Stimulated activated naive B cell treated with anti-CD40 and anti-IgM and Interleukin-4, amounts not matched to agents 10 μg/mL and 1 μg/mL and 100 μg/mL, for 72 hours (primary cell): ENCODE measurements at regions not wholly inside any gene's neighbourhood (a gene's known extent, or its start where the extent isn't known, plus 50 kb on each side); places are given as distances from the start of the nearest gene placed in this dataset.
"Not testable (repeated sequence)": the region's sequence is repeated elsewhere in the genome, so short reads cannot be mapped to it uniquely, and the experiment has no call there.

Source experiments
- ATAC-seq, 2 donors: fragments of 150-1000 bp; cut with Tn5 transposase; replicated peaks; 2 replicates each; pipeline ENCODE4 v1.10.0; 2021; ENCODE audit warnings: moderate library complexity in 1 of 2
- DNase-seq: peaks from one replicate; pipeline ENCODE4 v3.0.0; 2021
- H3K27ac Mint-ChIP-seq: one replicate; pipeline ENCODE4 v1.8.0; 2022; ENCODE audit warnings: mild to moderate bottlenecking, mixed read lengths
- H3K27me3 Mint-ChIP-seq, 2 donors: one replicate each; pipeline ENCODE4 v1.8.0; 2022; ENCODE audit warnings: mixed read lengths in 2 of 2
- H3K36me3 Mint-ChIP-seq, 2 donors: one replicate each; pipeline ENCODE4 v1.8.0; 2022; ENCODE audit warnings: mixed read lengths in 2 of 2, mild to moderate bottlenecking in 1 of 2
- H3K4me1 Mint-ChIP-seq, 2 donors: one replicate each; pipeline ENCODE4 v1.8.0; 2022; ENCODE audit warnings: mixed read lengths in 2 of 2, mild to moderate bottlenecking in 1 of 2
- H3K4me3 Mint-ChIP-seq, 2 donors: one replicate each; pipeline ENCODE4 v1.8.0; 2022; ENCODE audit warnings: mild to moderate bottlenecking in 2 of 2, mixed read lengths in 2 of 2, moderate library complexity in 1 of 2
- H3K9me3 Mint-ChIP-seq, 2 donors: one replicate each; pipeline ENCODE4 v1.8.0; 2022; ENCODE audit warnings: mixed read lengths in 2 of 2, mild to moderate bottlenecking in 1 of 2

DNA sequence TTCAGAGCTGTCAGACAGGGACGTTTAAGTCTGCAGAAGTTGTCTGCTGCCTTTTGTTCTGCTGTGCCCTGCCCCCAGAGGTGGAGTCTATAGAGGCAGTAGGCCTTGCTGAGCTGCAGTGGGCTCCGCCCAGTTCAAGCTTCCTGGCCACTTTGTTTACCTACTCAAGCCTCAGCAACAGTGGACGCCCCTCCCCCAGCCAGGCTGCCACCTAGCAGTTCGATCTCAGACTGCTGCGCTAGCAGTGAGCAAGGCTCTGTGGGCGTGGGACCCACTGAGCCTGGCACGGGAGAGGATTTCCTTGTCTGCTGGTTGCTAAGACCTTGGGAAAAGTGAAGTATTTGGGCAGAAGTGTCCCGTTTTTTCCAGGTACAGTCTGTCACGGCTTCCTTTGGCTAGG lies 59.6 kb upstream of the SMARCAD1 start:
- H3K9me3 Mint-ChIP-seq, DNase-seq, ATAC-seq, H3K36me3 Mint-ChIP-seq, H3K27ac Mint-ChIP-seq, H3K27me3 Mint-ChIP-seq, H3K4me1 Mint-ChIP-seq, H3K4me3 Mint-ChIP-seq: not testable (repeated sequence)

DNA sequence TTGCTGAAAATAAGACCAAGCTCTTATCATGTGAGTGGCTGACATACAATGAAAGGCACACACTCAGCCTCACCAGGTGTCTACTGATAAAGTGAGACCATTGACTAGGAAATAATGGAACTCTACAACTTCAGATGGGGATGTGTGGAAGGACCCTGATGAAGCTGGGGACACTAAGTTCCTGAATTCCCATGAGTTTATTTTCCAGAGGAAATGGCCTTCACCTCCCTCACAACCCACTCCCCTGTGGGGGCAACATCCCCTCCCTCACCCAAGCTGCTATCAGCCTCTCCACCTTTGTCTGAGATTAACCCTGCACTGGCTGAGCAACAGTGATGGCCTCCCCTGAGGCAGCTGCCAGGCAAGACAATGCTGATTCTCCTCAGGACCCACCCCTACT lies 55.2 kb upstream of the SMARCAD1 start:
- no peak overlapping the region for H3K27ac Mint-ChIP-seq
- H3K4me3 Mint-ChIP-seq, result no peak overlapping the region
- peaks cover 0 to under 1% of the 10 kb centered on the region in 2 donors for H3K27me3 Mint-ChIP-seq
- no peaks in the 10 kb centered on the region for H3K4me1 Mint-ChIP-seq
- ATAC-seq (no peak), DNase-seq (no peak)
- no peaks in the 10 kb centered on the region for H3K36me3 Mint-ChIP-seq
- peaks cover under 1 to 4% of the 10 kb centered on the region in 2 donors for H3K9me3 Mint-ChIP-seq

DNA sequence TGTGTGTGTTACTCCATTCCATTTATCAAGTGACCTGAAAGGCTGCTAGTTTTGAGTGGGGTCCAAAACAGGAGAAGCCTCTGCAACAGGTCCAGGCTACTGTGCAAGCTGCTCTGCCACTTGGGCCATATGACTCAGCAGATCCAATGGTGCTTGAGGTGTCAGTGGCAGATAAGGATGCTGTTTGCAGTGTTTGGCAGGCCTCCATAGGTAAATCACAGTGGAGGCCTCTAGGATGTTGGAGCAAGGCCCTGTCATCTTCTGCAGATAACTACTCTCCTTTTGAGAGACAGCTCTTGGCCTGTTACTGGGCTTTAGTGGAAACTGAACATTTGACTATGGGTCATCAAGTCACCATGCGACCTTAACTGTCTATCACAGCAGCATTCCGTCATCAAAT lies 52.3 kb upstream of the SMARCAD1 start:
- not testable (repeated sequence) for H3K27me3 Mint-ChIP-seq, ATAC-seq, H3K27ac Mint-ChIP-seq, H3K4me1 Mint-ChIP-seq, H3K9me3 Mint-ChIP-seq, H3K36me3 Mint-ChIP-seq, DNase-seq, H3K4me3 Mint-ChIP-seq

DNA sequence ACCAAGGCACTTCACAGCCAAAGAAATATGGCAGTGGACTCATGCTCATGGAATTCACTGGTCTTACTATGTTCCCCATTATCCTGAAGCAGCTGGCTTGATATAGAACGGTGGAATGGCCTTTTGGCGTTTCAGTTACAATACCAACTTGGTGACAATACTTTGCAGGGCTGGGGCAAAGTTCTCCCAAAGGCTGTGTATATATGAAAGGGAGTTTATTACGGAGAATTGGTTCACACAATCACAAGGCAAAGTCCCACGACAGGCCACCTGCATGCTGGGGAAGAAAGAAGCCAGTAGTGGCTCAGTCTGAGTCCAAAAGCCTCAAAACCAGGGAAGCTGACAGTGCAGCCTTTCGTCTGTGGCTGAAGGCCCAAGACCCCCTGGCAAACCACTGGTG lies 50.8 kb upstream of the SMARCAD1 start:
- no peak overlapping the region for H3K27ac Mint-ChIP-seq
- H3K36me3 Mint-ChIP-seq, result no peaks in the 10 kb centered on the region
- H3K27me3 Mint-ChIP-seq, result no peaks in the 10 kb centered on the region
- no peaks in the 10 kb centered on the region for H3K4me1 Mint-ChIP-seq
- H3K9me3 Mint-ChIP-seq, result no peaks in the 10 kb centered on the region
- ATAC-seq, result no peak
- no peak for DNase-seq
- H3K4me3 Mint-ChIP-seq, result no peak overlapping the region
